GM12874 (cell line): ENCODE measurements at regions not wholly inside any gene's neighbourhood (a gene's known extent, or its start where the extent isn't known, plus 50 kb on each side); places are given as distances from the start of the nearest gene placed in this dataset.

Experiments
- CTCF ChIP-seq: IDR thresholded peaks from 2 replicates; pipeline ENCODE4 v1.5.1; 2011; ENCODE audit warnings: low read depth, mild to moderate bottlenecking, control low read depth, low read length, moderate library complexity; ENCODE audit not compliant: insufficient read depth

- TF ChIP-seq CTCF = no peak
Observed at GRCh38 chrX:40380655-40381488, 199.9 kb upstream of the ATP6AP2 start.

- no peak for TF ChIP-seq CTCF
Observed at GRCh38 chrX:40377684-40378083, 203.1 kb upstream of the ATP6AP2 start.

GRCh38 chrX:40374486-40374885 lies 206.3 kb upstream of the ATP6AP2 start:
- TF ChIP-seq CTCF = no peak

- TF ChIP-seq CTCF = no peak
Observed at GRCh38 chrX:40373641-40374040, 207.1 kb upstream of the ATP6AP2 start.

- no peak for TF ChIP-seq CTCF
Observed at GRCh38 chrX:40373025-40373424, 207.7 kb upstream of the ATP6AP2 start.

- TF ChIP-seq CTCF = no peak
Observed at GRCh38 chrX:40371376-40371775, 209.4 kb upstream of the ATP6AP2 start.

- no peak for TF ChIP-seq CTCF
Observed at GRCh38 chrX:40368611-40369061, 212.1 kb upstream of the ATP6AP2 start.

GRCh38 chrX:40366661-40367060 lies 214.1 kb upstream of the ATP6AP2 start:
- TF ChIP-seq CTCF = no peak
